ENCODE measurements at regions not wholly inside any gene's neighbourhood (a gene's known extent, or its start where the extent isn't known, plus 50 kb on each side); places are given as distances from the start of the nearest gene placed in this dataset.

DNA sequence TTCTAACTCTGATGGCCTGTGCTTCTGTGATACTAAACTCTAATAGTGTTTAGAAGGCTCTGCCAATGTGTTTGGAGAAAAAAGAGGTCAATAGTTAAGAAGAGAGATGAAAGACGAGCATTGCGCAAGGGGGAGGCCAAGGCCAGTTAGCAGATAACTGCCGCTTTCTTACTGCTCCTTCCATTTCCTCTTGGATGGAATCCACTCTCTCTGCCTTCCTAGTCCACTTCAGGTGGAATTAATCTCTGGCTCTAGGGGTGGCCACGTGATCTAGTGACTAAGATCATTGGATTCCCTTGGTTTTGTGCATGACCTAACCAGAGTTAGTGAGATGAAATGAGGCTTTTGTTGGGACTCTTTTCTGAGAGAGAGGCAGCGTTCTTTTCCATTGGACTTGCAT is 148.3 kb downstream of the ACTL8 start:
- TF ChIP-seq GATA2 (IDR thresholded peaks at IDR 0.05; ENCODE audit: low read depth, low read length) (no peak), GATA3 (IDR thresholded peaks at IDR 0.05; ENCODE audit: low read depth, low read length) (no peak)
